GM18519 (cell line): ENCODE measurements at regions not wholly inside any gene's neighbourhood (a gene's known extent, or its start where the extent isn't known, plus 50 kb on each side); places are given as distances from the start of the nearest gene placed in this dataset.

ENCODE experiments used
- ATAC-seq: cut with Tn5 transposase; IDR thresholded peaks from one replicate; pipeline ENCODE4 v1.9.1; 2021; ENCODE audit warnings: mild to moderate bottlenecking, moderate library complexity; ENCODE audit not compliant: unreplicated experiment, low FRiP score

GRCh38 chr2:164314148-164314547, 307.1 kb downstream of the GRB14 start:
- ATAC-seq: no peak

- ATAC-seq: no peak
Measured at GRCh38 chr2:164306872-164307271, 314.4 kb downstream of the GRB14 start.

DNA sequence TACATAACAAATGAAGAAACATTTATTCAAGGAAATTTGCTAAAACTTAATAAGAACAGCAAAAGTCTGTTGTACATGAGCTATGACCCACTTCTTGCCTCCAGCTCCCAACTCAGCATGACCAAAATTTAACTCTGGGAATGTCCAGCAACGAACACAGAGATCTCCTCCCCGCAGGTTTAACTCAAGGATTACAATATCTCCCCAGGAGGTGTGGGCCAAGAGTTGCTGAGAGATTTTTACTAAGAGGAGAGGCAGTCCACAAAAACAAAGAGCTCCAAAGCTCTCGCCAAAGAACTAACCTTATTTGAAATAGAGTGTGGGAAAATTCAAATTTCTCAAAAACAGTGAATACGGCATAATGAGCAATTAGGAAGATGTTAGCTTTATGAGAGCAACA, 318.5 kb downstream of the GRB14 start:
- no peak for ATAC-seq

DNA sequence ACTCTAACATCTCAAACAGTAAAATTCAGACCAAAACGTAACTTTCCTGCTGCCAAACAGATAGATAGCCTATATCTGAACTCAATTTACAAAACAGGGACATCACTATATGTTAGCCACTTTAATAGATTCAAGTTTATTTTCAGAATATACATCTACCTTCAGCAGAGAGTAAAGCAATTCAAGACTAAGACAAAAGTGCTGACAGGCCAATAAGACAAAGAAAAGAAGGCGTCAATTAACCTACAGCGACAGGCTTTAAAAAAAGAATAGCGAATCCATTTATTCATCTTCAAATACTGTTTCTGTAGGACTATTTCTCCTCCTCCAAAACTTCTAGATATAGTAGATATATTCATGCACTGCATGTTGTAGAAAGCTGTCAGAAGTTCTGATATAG, 333.0 kb downstream of the GRB14 start:
- no peak for ATAC-seq

DNA sequence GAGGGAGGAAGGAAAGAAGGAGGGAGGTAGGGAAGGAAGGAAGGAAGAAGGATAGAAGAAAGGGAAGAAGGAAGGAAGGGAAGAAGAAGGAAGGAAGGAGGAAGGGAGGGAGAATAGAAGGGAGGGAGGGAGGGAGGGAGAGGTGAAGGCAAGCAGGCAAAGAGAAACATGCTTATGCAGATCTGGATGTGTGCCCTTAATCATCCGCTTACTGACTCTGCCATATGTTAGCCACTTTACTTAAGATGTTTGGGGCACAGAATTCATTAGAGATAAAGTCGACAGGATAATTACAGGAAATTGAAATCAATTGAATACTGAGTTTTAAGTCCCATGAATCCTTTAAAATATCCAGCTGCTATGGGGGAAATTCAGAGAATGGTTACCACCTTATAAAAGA, 334.2 kb downstream of the GRB14 start:
- no peak for ATAC-seq

DNA sequence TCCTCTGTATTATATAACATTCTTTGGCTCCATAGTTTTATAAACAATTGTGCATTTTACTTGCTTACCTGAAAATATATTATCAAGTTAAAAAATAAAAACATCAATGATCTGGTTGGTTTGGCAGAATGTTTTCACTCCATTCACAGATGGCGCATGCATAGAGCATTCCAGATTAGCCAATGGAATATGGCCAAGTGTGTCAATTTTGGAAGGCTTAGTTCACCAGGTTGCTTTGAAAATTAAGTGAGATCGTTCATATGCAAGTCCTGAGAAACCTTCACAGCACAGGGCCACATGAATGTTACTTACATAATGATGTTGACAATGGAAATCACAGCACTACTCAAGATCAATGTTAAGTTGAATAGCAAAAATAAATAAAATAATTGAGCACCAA, 335.7 kb downstream of the GRB14 start:
- ATAC-seq: no peak

DNA sequence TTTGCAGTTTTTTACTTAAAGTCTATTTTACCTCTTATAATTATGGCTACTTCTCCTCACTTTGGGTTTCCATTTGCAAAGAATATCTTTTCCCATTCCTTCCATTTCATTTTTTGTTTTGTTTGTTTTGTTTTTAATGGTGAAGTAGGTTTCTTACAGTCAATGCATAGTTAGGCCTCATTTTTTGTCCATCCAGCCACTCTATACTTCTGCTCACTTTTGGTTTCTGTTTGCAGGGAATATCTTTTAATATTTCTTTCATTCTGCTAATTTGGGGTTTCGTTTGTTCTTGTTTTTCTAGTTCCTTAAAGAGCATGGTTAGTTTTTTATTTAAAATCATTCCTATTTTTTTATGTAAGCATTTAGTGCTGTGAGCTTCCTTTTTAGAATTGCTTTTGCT, 339.4 kb downstream of the GRB14 start:
- no peak for ATAC-seq

DNA sequence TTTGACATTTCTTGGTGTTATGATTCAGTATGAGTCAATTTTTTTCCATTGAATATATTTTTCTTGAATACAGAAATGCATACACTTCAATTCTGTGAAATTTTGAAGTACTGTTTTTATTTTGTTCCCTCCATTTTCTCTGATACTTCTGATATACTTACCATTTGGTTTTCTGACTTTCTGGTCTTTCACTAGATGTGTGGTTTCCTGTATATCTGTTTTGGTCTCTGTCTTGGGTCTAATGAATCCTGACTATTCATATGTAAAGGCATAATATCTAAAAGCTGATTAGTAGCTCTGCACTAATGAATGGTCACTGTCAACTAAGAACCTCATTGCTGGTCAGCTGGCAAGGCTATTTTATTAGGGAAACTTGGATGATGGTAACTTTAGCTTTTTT, 345.6 kb downstream of the GRB14 start:
- no peak for ATAC-seq

GRCh38 chr2:164260506-164260905, 360.8 kb downstream of the GRB14 start:
- ATAC-seq: no peak

GRCh38 chr2:164257742-164258141, 363.5 kb downstream of the GRB14 start:
- ATAC-seq: no peak

DNA sequence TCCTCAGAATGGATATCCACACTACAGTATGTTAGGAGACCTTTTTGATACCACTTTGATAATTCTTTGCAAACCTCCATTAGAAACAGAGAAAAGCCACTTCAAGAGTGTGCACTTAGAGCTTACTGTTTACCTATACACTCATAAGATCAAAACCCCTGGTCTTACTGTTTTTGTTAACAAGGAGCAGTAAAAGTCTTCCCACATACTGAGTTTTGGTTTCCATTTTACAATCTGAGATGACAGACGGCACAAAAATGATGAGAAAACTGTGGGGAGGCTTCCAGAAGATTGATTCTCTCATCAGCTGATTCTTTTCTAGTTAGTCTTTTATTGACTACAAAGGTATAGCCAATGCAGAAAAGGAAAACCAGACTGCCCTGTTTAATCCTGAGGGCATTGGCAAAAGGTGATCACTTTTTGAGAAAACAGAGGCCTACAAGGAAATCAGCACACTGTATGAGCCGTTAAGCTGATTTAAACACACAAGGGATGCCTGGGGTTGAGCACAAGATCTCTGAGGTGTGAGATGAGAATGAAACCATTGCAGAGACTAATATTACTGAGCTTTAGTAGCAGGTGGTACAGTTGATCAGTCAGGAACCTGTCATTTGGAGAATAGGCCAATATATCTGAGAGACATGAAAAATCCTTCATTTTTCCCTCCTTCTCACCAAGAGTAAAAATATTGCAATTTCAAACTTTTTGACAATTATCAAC, 368.6 kb downstream of the GRB14 start:
- peak; percentile 61 for ATAC-seq

DNA sequence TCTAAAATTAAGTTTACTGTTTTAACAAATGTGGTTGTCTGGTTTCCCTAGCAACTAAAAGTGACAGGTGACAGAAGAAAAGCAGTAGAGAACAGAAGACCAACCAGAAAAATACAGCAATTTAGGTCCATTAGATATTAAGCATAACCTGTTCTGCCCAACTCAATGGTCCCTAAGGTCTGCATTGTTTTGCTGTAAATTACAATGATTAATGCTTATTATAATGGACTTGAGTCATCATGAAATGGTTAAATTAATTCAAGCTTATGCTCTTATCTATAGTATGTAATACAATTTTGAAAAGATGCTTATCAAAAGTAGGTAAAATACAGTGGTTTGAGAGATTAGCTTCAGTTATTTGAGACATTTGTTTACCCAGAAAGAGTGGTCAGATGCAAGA, 378.0 kb downstream of the GRB14 start:
- ATAC-seq: no peak

GRCh38 chr2:164242409-164242808, 378.9 kb downstream of the GRB14 start:
- no peak for ATAC-seq

- ATAC-seq: no peak
Measured at GRCh38 chr2:164234074-164234473, 387.2 kb downstream of the GRB14 start.

DNA sequence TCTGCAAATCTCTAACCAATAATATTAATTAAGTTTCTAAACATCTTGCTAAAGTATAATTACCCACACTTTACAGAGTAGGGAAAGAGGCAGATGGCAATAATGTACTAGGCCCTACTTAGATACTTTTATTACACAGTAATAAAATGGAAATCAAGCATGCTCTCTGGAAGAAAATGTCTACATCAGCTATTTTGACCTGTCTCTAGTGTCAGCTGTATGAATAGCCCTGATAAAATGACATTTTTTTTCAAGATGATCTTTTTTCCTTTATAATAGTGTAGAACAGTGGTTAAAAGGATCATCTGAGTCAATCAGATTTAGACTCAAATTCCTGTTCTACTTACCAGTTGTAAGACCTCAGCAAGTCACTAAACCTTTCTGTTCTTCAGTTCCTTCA, 397.3 kb downstream of the GRB14 start:
- no peak for ATAC-seq

- no peak for ATAC-seq
Measured at GRCh38 chr2:164221473-164221872, 399.8 kb downstream of the GRB14 start.

DNA sequence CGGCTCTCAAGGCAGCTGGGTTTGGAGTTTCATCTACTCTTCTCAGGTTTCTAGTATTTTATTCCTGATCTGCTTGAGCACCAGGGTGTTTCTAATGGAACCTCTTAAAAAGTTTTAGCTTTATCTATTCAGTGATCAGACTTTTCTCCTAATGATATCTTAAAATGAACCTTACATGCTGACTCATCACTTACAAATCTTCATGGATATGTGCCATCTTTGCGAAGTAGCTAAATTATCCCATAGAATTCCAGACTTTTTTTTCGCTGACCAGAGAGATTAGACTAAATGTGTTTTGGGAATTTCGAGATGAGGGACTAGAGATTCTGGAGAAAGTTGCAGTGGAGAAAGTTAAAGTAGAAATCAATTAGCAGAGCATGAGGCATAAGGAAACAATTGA, 401.0 kb downstream of the GRB14 start:
- ATAC-seq: no peak

- ATAC-seq: no peak
Measured at GRCh38 chr2:164213916-164214315, 407.4 kb downstream of the GRB14 start.

DNA sequence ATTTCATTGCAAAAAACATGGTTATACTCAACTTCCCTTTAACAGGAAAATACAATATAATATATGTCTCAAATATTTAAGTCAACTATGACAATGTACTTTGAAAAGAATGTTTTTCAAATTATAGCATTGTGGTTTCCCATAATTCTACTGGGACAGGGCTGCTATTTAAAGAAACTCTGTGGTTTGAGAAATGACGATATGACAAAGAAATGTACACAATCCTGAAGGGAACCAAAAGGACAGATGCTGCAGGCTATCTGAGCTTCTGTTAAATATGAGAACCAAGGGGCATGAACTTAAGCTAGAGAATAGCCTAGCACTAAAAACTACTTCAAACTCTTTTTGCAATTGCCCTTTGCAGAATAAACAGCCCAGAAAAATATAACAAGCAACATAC, 415.9 kb downstream of the GRB14 start:
- no peak for ATAC-seq

DNA sequence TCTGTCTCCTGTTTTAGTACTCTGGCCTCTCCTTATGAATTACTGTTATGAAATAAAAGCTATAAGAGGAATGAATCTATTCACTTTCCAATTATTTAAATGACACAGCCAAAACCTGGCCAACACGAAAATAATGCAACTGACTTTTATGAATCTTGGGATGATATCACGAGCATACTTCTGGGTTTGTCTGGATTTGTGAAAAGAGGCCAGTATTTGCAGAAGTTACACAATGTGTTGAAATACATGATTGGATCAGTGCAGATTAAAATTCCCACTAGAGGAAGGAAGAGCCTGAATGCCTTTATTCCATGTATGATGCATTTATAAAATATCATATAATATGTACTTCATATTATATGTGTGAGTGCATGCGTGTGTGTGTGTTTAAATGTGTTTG, 418.2 kb downstream of the GRB14 start:
- no peak for ATAC-seq

GRCh38 chr2:164198256-164198655, 423.0 kb downstream of the GRB14 start:
- ATAC-seq: no peak

DNA sequence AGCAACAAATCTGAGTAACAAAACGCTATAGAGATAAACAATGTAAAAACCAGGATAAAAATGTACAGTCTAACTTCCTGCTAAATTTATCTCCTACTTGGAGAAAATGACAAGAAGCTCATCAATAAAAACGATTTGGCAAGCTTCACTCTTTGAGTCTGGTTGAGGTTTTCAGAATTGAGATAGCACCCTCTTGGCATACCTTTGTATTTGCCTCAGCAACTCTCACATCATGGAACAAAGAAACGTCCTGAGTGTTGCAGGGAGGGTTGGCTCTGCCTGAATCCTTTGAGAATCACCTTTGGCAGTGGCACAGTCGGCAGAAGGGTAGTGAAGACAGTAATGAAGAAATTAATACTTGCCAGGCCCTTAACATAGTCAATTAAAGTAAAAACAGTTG, 430.6 kb downstream of the GRB14 start:
- ATAC-seq: no peak

GRCh38 chr2:164189851-164190250, 431.4 kb downstream of the GRB14 start:
- ATAC-seq: no peak
